Calu3 (cell line): ENCODE measurements at regions not wholly inside any gene's neighbourhood (a gene's known extent, or its start where the extent isn't known, plus 50 kb on each side); places are given as distances from the start of the nearest gene placed in this dataset.

Experiments used
- BruUV-seq: library from RNA; stranded (reverse); fragments of 400-500 nt; replicated peaks from 2 replicates; lab custom pipeline; 2021; lab: Mats Ljungman, UMichigan
- CTCF ChIA-PET: fragments of 300-600 bp; sonication (Branson Sonifier 250); formaldehyde crosslinking; loops from one replicate; lab custom pipeline; 2022; ENCODE audit warnings: antibody characterized with exemption; lab: Charles Lee
- DNase-seq: peaks from one replicate; pipeline ENCODE4 v3.0.0; 2022
- H3K27ac Mint-ChIP-seq: one replicate; pipeline ENCODE4 v1.8.0; 2022; ENCODE audit warnings: mixed read lengths; ENCODE audit not compliant: unreplicated experiment
- H3K27me3 Mint-ChIP-seq: one replicate; pipeline ENCODE4 v1.8.0; 2022; ENCODE audit warnings: mixed read lengths; ENCODE audit not compliant: unreplicated experiment
- H3K36me3 Mint-ChIP-seq: one replicate; pipeline ENCODE4 v1.8.0; 2022; ENCODE audit warnings: mild to moderate bottlenecking, moderate library complexity, mixed read lengths; ENCODE audit not compliant: insufficient read depth, unreplicated experiment
- H3K4me1 Mint-ChIP-seq: one replicate; pipeline ENCODE4 v1.8.0; 2022; ENCODE audit warnings: mild to moderate bottlenecking, low read depth, mixed read lengths; ENCODE audit not compliant: unreplicated experiment
- H3K4me3 Mint-ChIP-seq: one replicate; pipeline ENCODE4 v1.8.0; 2022; ENCODE audit warnings: mild to moderate bottlenecking, low read depth, moderate library complexity, mixed read lengths; ENCODE audit not compliant: unreplicated experiment
- H3K9me3 Mint-ChIP-seq: one replicate; pipeline ENCODE4 v1.8.0; 2022; ENCODE audit warnings: low read depth, mixed read lengths; ENCODE audit not compliant: unreplicated experiment
- CTCF ChIP-seq: fragments of 200-600 bp; IDR thresholded peaks from one replicate; pipeline ENCODE4 v1.8.0; 2022; ENCODE audit warnings: antibody characterized with exemption; ENCODE audit not compliant: unreplicated experiment
- intact Hi-C: fragments of 100-400 bp; cut with micrococcal nuclease; formaldehyde crosslinking; loops from one replicate; pipeline ENCODE4 v1.10.0; 2022; ENCODE audit not compliant: unreplicated experiment

- H3K27me3 Mint-ChIP-seq, result no peaks in the 10 kb centered on the region
- H3K4me1 Mint-ChIP-seq, result peaks cover 8% of the 10 kb centered on the region
- DNase-seq, result no peak
- H3K27ac Mint-ChIP-seq, result no peak overlapping the region
- no peaks in the 10 kb centered on the region for H3K9me3 Mint-ChIP-seq
- TF ChIP-seq CTCF, result no peak
- BruUV-seq, result no TSS peak
- H3K4me3 Mint-ChIP-seq, result no peak overlapping the region
- H3K36me3 Mint-ChIP-seq, result no peaks in the 10 kb centered on the region
- CTCF ChIA-PET, result no interaction called here
- intact Hi-C loops, result no loop called here
Measured at GRCh38 chr14:51448831-51449670, 202.7 kb upstream of the FRMD6 start.

GRCh38 chr14:51449681-51450080, 202.0 kb upstream of the FRMD6 start:
- CTCF ChIA-PET, result no interaction called here
- no peak for DNase-seq
- Mint-ChIP-seq H3K27ac (no peak overlapping the region), H3K9me3 (no peaks in the 10 kb centered on the region), H3K27me3 (no peaks in the 10 kb centered on the region), H3K4me1 (peaks cover 8% of the 10 kb centered on the region), H3K4me3 (no peak overlapping the region), H3K36me3 (no peaks in the 10 kb centered on the region)
- intact Hi-C loops, result no loop called here
- no peak for TF ChIP-seq CTCF
- BruUV-seq, result no TSS peak

- Mint-ChIP-seq H3K36me3 (peaks cover 6% of the 10 kb centered on the region), H3K9me3 (no peaks in the 10 kb centered on the region), H3K4me1 (peaks cover 8% of the 10 kb centered on the region), H3K27me3 (no peaks in the 10 kb centered on the region), H3K27ac (no peak overlapping the region), H3K4me3 (no peak overlapping the region)
- intact Hi-C loops, result no loop called here
- CTCF ChIA-PET, result interaction anchor here (1.1 kb wide), 1 partner anchor 22 kb away, joined by 3 read pairs; no protein-coding TSS in a partner anchor
- TF ChIP-seq CTCF, result no peak
- BruUV-seq, result no TSS peak
- no peak for DNase-seq
Measured at GRCh38 chr14:51451561-51451960, 200.1 kb upstream of the FRMD6 start.

GRCh38 chr14:51453869-51454268, 197.8 kb upstream of the FRMD6 start:
- TF ChIP-seq CTCF, result no peak
- H3K4me1 Mint-ChIP-seq, result peaks cover 24% of the 10 kb centered on the region
- no TSS peak for BruUV-seq
- no peaks in the 10 kb centered on the region for H3K27me3 Mint-ChIP-seq
- H3K27ac Mint-ChIP-seq, result no peak overlapping the region
- no peaks in the 10 kb centered on the region for H3K9me3 Mint-ChIP-seq
- intact Hi-C loops, result no loop called here
- CTCF ChIA-PET, result interaction anchor here (0.6 kb wide), 1 partner anchor 22 kb away, joined by 3 read pairs; no protein-coding TSS in a partner anchor
- H3K36me3 Mint-ChIP-seq, result peaks cover 6% of the 10 kb centered on the region
- no peak for DNase-seq
- H3K4me3 Mint-ChIP-seq, result no peak overlapping the region
